Left renal cortex interstitium (tissue), 4 donors: ENCODE measurements at regions not wholly inside any gene's neighbourhood (a gene's known extent, or its start where the extent isn't known, plus 50 kb on each side); places are given as distances from the start of the nearest gene placed in this dataset.
A peak's percentile ranks its signal among the peaks of the same experiment; 100 is the strongest.
"Not testable (repeated sequence)": the region's sequence is repeated elsewhere in the genome, so short reads cannot be mapped to it uniquely, and the experiment has no call there.

Source experiments
- DNase-seq, 4 donors: peaks; one replicate each; pipeline ENCODE4 v3.0.0-alpha.2; 2013; ENCODE audit warnings: low read depth in 4 of 4, low spot score in 2 of 4, missing footprints in 1 of 4

GRCh38 chr15:95119041-95119610, 887.8 kb downstream of the MCTP2 start:
- no peak for DNase-seq

- DNase-seq: no peak
These were observed 889.2 kb downstream of the MCTP2 start for GRCh38 chr15:95120595-95120994.

DNA sequence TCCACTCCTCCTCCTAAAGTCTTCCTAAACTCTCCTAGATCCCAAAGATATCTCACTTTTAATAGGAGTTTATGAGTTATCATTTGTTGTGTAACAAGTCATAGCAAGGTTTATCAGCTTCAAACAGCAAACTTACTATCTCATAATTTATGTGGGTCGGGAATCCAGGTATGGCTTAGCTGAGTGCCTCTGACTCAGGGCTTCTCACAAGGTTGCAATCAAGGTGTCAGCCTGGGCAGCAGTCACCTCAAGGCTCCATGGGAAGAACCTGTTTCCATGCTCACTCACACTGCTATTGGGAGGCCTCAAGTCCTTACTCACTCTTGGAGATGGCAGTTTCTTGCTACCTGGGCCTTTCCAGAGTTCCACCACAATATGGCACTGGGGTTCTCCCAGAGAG, 889.8 kb downstream of the MCTP2 start:
- no peak for DNase-seq

DNA sequence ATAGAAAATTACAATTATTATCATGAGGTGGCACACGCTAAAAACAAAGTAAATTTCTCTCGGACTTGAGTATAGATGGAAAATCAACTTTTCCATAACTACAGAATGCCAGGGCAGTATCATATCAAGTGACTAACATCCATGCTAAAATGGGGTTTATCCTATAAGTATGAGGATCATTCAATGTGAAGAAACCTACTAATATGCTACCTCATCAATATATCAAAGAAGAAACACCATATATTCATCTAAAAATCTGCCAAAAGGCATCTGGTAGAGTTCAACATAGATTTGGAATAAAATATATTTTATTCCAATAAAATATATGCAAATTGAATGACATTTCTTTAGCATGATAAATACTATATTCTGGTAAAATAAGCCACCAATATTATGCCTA, 894.4 kb downstream of the MCTP2 start:
- no peak for DNase-seq

DNA sequence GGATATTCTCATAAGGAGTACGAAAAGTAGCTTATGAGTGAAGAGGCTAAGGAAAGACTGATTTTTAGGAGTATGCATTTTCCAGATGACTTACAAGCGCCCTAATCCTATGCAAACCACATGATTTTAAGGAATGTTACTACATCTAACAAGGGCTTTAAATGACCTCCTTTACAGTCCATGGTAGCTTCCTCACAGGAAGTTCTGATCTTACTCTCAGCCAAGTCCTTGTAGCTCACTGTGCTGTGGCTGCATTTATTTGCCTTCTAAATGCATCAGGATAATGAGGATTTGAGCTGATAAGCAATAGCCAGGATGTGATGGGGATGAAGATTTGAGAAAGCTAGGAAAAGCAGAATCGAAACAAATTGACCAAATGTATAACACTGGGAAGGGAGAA, 896.0 kb downstream of the MCTP2 start:
- DNase-seq: no peak

GRCh38 chr15:95129574-95129973, 898.2 kb downstream of the MCTP2 start:
- peak in 1 of 4 donors; percentile 61 for DNase-seq

- DNase-seq: no peak
These were observed 899.8 kb downstream of the MCTP2 start for GRCh38 chr15:95131131-95131556.

DNA sequence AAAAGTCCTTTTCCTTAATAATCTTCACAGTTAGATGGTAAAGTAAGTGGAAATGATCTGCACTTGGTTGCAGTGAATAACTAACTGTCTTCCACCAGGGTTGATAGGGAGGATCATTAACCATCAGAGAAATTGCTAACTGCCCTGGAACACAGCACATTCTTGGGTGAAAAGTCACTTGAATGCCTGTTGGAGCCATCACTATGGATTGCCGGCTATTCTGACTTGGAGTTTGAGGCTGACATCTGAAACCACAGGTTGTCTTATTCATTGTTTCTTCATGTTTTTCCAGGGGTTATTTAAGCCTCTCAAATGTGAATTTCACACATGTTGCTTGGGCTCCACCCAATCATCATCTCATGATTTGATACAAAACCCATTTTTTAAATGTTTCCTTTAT, 901.4 kb downstream of the MCTP2 start:
- no peak for DNase-seq

- peak; percentile 37 to 66 (median 57) for DNase-seq
These were observed 903.2 kb downstream of the MCTP2 start for GRCh38 chr15:95134431-95135110.

DNA sequence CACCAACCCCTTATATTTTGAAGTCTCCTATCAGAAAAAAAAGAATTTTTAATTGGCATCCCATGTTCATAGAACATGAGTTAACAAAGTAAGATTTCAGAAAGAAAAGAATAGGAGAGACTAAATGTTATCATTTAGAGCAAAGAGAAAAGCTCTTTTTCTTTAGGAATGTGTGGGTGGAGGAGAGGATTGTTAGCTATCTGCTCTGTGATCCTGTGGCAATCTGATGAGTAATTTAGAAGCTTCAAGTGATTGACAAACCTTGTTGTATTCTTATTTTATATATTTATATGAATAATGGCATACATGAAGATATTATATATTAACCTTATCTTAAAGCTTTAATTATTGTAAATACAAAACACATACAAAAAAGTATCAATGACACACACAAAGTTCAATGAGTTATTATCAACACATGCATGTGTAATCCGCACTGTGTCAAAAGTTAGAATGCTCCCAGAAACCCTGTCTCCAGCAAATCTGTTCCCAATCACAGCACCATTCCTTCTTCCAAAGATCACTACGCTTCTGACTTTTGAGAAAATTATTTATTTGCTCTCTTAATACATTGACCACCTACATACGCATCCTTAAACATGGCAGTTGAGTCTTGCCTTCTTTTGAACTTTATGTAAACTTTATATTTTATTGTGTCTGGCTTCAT, 907.4 kb downstream of the MCTP2 start:
- DNase-seq: no peak

- no peak for DNase-seq
These were observed 910.1 kb downstream of the MCTP2 start for GRCh38 chr15:95141486-95141885.

DNA sequence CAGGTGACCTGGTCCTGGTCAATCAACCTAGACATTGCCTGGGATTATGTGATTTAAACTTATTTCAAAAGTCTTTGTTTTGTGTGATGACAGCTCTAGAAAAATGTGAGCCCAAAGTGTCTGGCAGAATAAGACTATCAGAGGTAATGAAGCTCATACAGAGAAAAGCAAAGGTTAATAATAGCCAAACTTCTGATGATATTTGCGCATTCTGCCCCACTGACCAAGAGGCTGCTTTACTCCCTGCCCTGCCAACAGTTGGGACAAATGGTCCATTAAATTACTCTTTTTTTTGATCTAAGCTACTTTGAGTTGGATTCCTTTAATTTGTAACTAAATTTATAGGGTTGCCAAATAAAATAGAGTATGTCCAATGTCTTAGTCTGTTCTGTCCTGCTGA, 911.2 kb downstream of the MCTP2 start:
- no peak for DNase-seq

DNA sequence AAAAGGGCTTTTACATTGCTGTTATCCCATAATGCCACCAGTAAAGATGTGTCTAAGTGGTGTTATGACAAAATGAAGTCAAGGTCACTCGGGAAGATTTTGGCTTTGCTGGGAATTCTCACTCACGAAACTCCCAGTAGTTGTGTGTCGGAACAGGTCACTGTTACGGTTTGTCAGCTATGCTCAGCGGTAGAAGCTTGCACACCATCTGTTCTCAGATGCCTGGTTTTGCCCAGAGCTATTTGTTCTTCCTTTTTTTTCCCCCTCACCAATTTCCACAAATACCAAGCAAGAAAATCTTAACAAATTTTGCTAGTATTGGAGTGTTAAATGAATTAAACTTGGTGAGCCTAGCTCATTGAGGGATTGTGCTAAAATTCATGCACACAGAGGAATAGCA, 915.1 kb downstream of the MCTP2 start:
- no peak for DNase-seq

GRCh38 chr15:95148183-95148582, 916.8 kb downstream of the MCTP2 start:
- DNase-seq: no peak

GRCh38 chr15:95149036-95149435, 917.7 kb downstream of the MCTP2 start:
- no peak for DNase-seq

DNA sequence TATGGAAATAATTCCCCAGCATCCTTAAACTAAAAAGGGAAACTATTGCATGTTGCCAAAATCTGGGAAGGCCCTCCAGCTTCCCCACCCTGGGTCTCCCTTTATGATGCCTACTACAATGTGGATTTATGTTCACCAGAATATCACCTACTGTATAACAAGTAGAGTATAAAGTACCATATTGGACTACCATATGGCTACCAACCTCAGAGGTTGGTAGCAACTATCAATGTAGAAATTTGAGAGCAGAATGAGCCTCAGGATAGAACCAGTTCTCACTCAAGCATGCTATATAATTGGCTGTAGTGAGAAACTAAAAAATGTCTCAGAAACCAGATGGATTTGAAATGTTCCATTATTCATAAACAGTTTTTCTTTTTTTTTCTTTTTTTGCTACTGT, 918.4 kb downstream of the MCTP2 start:
- DNase-seq: no peak

- no peak for DNase-seq
These were observed 919.1 kb downstream of the MCTP2 start for GRCh38 chr15:95150466-95150865.

- DNase-seq: no peak
These were observed 921.4 kb downstream of the MCTP2 start for GRCh38 chr15:95152741-95153140.

DNA sequence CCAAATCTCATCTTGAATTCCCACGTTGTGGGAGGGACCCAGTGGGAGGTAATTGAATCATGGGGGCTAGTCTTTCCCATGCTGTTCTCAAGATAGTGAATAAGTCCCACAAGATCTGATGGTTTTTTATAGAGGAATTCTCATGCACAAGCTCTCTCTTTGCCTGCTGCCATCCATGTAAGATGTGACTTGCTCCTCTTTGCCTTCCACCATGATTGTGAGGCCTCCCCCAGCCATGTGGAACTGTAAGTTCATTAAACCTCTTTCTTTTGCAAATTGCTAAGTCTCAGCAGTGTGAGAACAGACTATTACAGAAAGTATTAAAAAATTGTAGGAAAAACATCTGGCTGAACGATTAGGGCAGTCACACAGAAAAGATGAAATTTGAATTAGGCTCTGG, 921.8 kb downstream of the MCTP2 start:
- not testable (repeated sequence) for DNase-seq

DNA sequence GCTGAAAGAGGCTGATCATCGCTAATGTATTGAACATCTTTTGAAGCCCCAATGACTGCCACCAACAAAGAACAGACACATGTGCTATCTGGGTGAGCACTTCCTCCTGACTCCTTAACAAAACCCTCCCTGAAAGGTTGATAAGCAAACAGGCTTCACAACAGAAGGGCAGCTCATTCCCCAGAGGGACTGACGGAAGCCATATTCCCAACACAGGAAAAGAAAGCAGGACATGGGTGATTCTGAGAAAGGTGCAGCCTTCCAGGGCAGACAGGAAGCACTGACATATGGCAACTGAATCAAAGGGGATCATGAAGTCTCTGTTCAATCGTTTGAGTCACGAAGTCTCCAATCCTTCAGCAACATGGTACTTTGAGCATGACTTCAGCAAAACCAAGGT, 929.0 kb downstream of the MCTP2 start:
- DNase-seq: no peak

- no peak for DNase-seq
These were observed 930.7 kb downstream of the MCTP2 start for GRCh38 chr15:95162069-95162468.

DNA sequence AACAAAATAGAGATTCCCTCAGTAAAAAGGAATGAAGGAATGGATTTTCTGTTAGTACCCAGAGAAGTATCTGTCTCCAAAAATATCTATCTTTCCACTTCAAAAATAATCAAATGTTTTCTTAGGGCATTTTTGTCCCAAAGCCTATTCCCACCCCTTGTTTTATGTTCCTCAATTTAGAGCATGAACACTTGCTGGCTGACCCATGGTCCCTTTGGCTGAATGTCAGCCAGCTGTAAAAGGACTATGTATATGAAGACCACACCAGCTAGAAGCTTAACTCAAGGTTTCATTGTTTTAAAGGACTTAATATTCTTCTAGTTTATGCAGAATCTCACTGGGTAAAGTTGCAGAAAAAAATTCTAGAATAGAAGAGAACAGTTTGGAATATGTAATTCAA, 931.2 kb downstream of the MCTP2 start:
- DNase-seq: no peak
